Right renal cortex interstitium (tissue), 3 donors: ENCODE measurements at regions not wholly inside any gene's neighbourhood (a gene's known extent, or its start where the extent isn't known, plus 50 kb on each side); places are given as distances from the start of the nearest gene placed in this dataset.
"Not testable (repeated sequence)": the region's sequence is repeated elsewhere in the genome, so short reads cannot be mapped to it uniquely, and the experiment has no call there.

ENCODE experiments used
- DNase-seq, 3 donors: peaks; one replicate each; pipeline ENCODE4 v3.0.0-alpha.2; 2013; ENCODE audit warnings: low read depth in 3 of 3, low spot score in 2 of 3

GRCh38 chr20:55696520-55696919 lies 308.8 kb downstream of the CBLN4 start:
- no peak for DNase-seq

- DNase-seq: no peak
Measured at GRCh38 chr20:55693641-55694040, 311.7 kb downstream of the CBLN4 start.

GRCh38 chr20:55685841-55686240 lies 319.5 kb downstream of the CBLN4 start:
- no peak for DNase-seq

GRCh38 chr20:55685425-55685824 lies 319.9 kb downstream of the CBLN4 start:
- DNase-seq: no peak

GRCh38 chr20:55684578-55684977 lies 320.7 kb downstream of the CBLN4 start:
- no peak for DNase-seq

GRCh38 chr20:55678970-55679667 lies 326.2 kb downstream of the CBLN4 start:
- DNase-seq: no peak

- no peak for DNase-seq
Measured at GRCh38 chr20:55678126-55678525, 327.2 kb downstream of the CBLN4 start.

- no peak for DNase-seq
Measured at GRCh38 chr20:55677011-55677410, 328.3 kb downstream of the CBLN4 start.

GRCh38 chr20:55676097-55676496 lies 329.2 kb downstream of the CBLN4 start:
- DNase-seq: no peak

GRCh38 chr20:55668631-55669030 lies 336.7 kb downstream of the CBLN4 start:
- no peak for DNase-seq

- no peak for DNase-seq
Measured at GRCh38 chr20:55667955-55668354, 337.4 kb downstream of the CBLN4 start.

- no peak for DNase-seq
Measured at GRCh38 chr20:55667024-55667423, 338.3 kb downstream of the CBLN4 start.

GRCh38 chr20:55656231-55656775 lies 349.0 kb downstream of the CBLN4 start:
- DNase-seq: no peak

GRCh38 chr20:55650657-55651360 lies 354.5 kb downstream of the CBLN4 start:
- DNase-seq: no peak

GRCh38 chr20:55649254-55649653 lies 356.1 kb downstream of the CBLN4 start:
- no peak for DNase-seq

GRCh38 chr20:55646851-55647250 lies 358.5 kb downstream of the CBLN4 start:
- DNase-seq: no peak

GRCh38 chr20:55641497-55641896 lies 363.8 kb downstream of the CBLN4 start:
- DNase-seq: no peak

- no peak for DNase-seq
Measured at GRCh38 chr20:55635870-55636269, 369.4 kb downstream of the CBLN4 start.

GRCh38 chr20:55632592-55632991 lies 372.7 kb downstream of the CBLN4 start:
- no peak for DNase-seq

GRCh38 chr20:55629143-55629542 lies 376.2 kb downstream of the CBLN4 start:
- DNase-seq: not testable (repeated sequence)

- DNase-seq: no peak
Measured at GRCh38 chr20:55626716-55627115, 378.6 kb downstream of the CBLN4 start.

GRCh38 chr20:55616367-55616766 lies 389.0 kb downstream of the CBLN4 start:
- DNase-seq: no peak
